Cardiac muscle cell (in vitro differentiated cells and primary cell): ENCODE measurements at regions not wholly inside any gene's neighbourhood (a gene's known extent, or its start where the extent isn't known, plus 50 kb on each side); places are given as distances from the start of the nearest gene placed in this dataset.
A peak's percentile ranks its signal among the peaks of the same experiment; 100 is the strongest.

ENCODE experiments used
- DNase-seq, 2 donors: peaks; one replicate each; pipeline versions ENCODE4 v3.0.0 to v3.0.0-alpha.2; 2010 to 2017; ENCODE audit warnings: low read depth in 1 of 2, low spot score in 1 of 2
- H3K27ac ChIP-seq: fragments of 200-600 bp; sonication (generic); 2 replicates; pipeline ENCODE4 v1.5.1; 2016
- H3K27me3 ChIP-seq: fragments of 200-600 bp; sonication (generic); 2 replicates; pipeline ENCODE4 v1.6.0; 2016; ENCODE audit warnings: control low read depth
- H3K36me3 ChIP-seq: fragments of 200-600 bp; sonication (generic); 2 replicates; pipeline ENCODE4 v1.5.1; 2016; ENCODE audit warnings: control low read depth
- H3K4me1 ChIP-seq: fragments of 200-600 bp; sonication (generic); 2 replicates; pipeline ENCODE4 v1.8.1; 2017; ENCODE audit warnings: low read depth, mild to moderate bottlenecking, mixed run types
- H3K4me3 ChIP-seq: fragments of 200-600 bp; sonication (generic); 2 replicates; pipeline ENCODE4 v1.5.1; 2016; ENCODE audit warnings: mild to moderate bottlenecking
- H3K9me3 ChIP-seq: fragments of 200-600 bp; sonication (generic); 2 replicates; pipeline ENCODE4 v1.5.1; 2017; ENCODE audit warnings: low read depth, mild to moderate bottlenecking, control low read depth
- CTCF ChIP-seq: IDR thresholded peaks from 2 replicates; pipeline ENCODE4 v1.5.1; 2012; ENCODE audit warnings: low read depth, mild to moderate bottlenecking, low read length

- Histone ChIP-seq H3K4me1 (peaks cover 10% of the 10 kb centered on the region), H3K4me3 (no peak overlapping the region), H3K36me3 (no peaks in the 10 kb centered on the region), H3K27ac (no peak overlapping the region), H3K9me3 (no peaks in the 10 kb centered on the region), H3K27me3 (no peaks in the 10 kb centered on the region)
- no peak for DNase-seq
- TF ChIP-seq CTCF: no peak
Observed at GRCh38 chr1:55965981-55966461, 613.3 kb downstream of the PLPP3 start.

DNA sequence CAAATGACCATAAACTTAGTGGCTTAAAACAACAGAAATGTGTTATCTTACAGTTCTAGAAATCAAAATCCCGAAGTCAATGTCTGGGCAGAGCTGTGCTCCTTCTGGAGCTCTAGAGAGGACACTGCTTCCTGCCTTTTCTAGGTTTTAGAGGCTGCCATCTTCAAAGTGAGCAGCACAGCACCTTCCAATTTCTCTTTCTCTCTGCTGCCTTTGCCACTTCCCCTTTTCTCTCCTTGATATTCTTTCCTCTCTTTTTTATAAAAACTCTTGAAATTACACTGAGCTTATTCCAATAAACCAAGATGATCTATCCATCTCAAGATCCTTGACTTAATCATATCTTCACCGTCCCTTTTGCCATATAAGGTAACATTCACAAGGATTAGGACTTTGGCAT is 616.9 kb downstream of the PLPP3 start:
- DNase-seq: no peak
- no peaks in the 10 kb centered on the region for H3K36me3 ChIP-seq
- no peaks in the 10 kb centered on the region for H3K27me3 ChIP-seq

GRCh38 chr1:55959136-55959548 is 620.2 kb downstream of the PLPP3 start:
- Histone ChIP-seq H3K4me1 (peaks cover 10% of the 10 kb centered on the region), H3K9me3 (no peaks in the 10 kb centered on the region), H3K36me3 (no peaks in the 10 kb centered on the region), H3K27ac (no peak overlapping the region), H3K4me3 (no peak overlapping the region), H3K27me3 (no peaks in the 10 kb centered on the region)
- no peak for DNase-seq
- TF ChIP-seq CTCF: no peak

More for the DNA sequence above, 616.9 kb downstream of the PLPP3 start:
- H3K4me3 ChIP-seq: no peak overlapping the region
- TF ChIP-seq CTCF: no peak
- peaks cover 10% of the 10 kb centered on the region for H3K4me1 ChIP-seq
- H3K9me3 ChIP-seq: no peaks in the 10 kb centered on the region
- no peak overlapping the region for H3K27ac ChIP-seq

DNA sequence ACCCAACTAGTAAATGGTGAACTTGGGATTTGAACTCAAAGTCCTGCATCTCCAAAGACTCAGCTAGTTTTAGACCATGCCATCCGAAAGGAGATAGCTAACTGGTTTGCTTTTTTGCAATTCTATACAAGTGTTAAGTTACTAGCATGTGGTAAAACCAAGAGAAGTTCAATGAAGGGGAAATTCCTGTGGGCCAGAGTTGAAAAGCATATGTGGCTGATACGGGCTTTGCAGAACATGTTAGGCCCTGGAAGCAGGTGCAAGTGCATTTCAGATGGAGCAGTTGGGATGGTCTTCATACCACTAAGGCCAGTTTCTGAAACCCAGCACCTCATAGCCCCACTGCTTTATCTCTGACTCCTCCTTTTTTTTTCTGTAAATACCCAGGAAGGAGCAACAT is 620.9 kb downstream of the PLPP3 start:
- no peak for DNase-seq
- H3K4me1 ChIP-seq: peaks cover 4% of the 10 kb centered on the region

DNA sequence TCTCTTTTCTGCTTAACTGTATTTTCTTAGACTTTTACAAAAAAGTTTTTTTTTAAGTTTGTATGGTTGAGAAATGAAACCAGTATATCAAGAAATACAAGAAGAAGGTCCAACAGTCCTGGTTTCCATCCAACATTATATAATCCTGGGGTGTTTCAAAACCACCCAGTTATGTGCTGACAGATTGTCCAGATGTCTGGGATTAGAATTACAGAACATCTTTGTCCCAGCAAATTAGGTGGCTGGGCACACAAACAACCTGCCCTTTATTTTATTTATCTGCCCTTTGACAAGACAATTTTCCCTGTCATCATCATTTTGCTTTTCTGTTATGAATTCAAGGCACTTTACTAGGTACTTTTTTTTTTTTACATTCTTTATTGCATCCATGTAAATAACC is 622.1 kb downstream of the PLPP3 start:
- H3K27me3 ChIP-seq: no peaks in the 10 kb centered on the region
- H3K4me3 ChIP-seq: no peak overlapping the region
- H3K9me3 ChIP-seq: no peaks in the 10 kb centered on the region
- peaks cover 4% of the 10 kb centered on the region for H3K4me1 ChIP-seq
- H3K36me3 ChIP-seq: no peaks in the 10 kb centered on the region
- DNase-seq: peak in 1 of 2 donors; percentile 10
- no peak overlapping the region for H3K27ac ChIP-seq
- no peak for TF ChIP-seq CTCF

More for the DNA sequence above, 620.9 kb downstream of the PLPP3 start:
- TF ChIP-seq CTCF: no peak
- Histone ChIP-seq H3K9me3 (no peaks in the 10 kb centered on the region), H3K27ac (no peak overlapping the region), H3K4me3 (no peak overlapping the region), H3K27me3 (no peaks in the 10 kb centered on the region), H3K36me3 (no peaks in the 10 kb centered on the region)
